PC-3 (cell line): ENCODE measurements at regions not wholly inside any gene's neighbourhood (a gene's known extent, or its start where the extent isn't known, plus 50 kb on each side); places are given as distances from the start of the nearest gene placed in this dataset.

Experiments
- ATAC-seq: fragments of 200-7000 bp; cut with Tn5 transposase; 2 replicates; pipeline ENCODE4 v1.9.1; 2020; ENCODE audit warnings: mild to moderate bottlenecking, moderate library complexity
- BruUV-seq: library from RNA; stranded (reverse); fragments of 400-500 nt; replicated peaks from 2 replicates; lab custom pipeline; 2021; lab: Mats Ljungman, UMichigan
- CTCF ChIA-PET: fragments of 300-600 bp; sonication (Branson Sonifier 250); formaldehyde crosslinking; loops from one replicate; lab custom pipeline; 2022; ENCODE audit warnings: antibody characterized with exemption; lab: Charles Lee
- POLR2A ChIA-PET: fragments of 300-600 bp; sonication (Branson Sonifier 250); formaldehyde crosslinking; loops from one replicate; lab custom pipeline; 2022; ENCODE audit warnings: antibody characterized with exemption; ENCODE audit not compliant: unreplicated experiment; lab: Charles Lee
- DNase-seq: peaks from one replicate; pipeline ENCODE4 v3.0.0-alpha.2; 2015
- H2AFZ ChIP-seq: fragments of 300-600 bp; sonication (generic); 2 replicates; pipeline ENCODE4 v1.6.0; 2016; ENCODE audit warnings: antibody characterized with exemption, low read length
- H3F3A ChIP-seq: fragments of 300-600 bp; sonication (generic); one replicate; pipeline ENCODE4 v1.6.0; 2017; ENCODE audit warnings: antibody characterized with exemption, low read length, control low read depth, mild to moderate bottlenecking; ENCODE audit not compliant: unreplicated experiment
- H3K27ac ChIP-seq: fragments of 300-600 bp; sonication (generic); 2 replicates; pipeline ENCODE4 v1.5.1; 2016; ENCODE audit warnings: mild to moderate bottlenecking, low read length
- H3K27me3 ChIP-seq: fragments of 300-600 bp; sonication (generic); 2 replicates; pipeline ENCODE4 v1.6.1; 2016; ENCODE audit warnings: low read length, mixed read lengths
- H3K36me3 ChIP-seq: fragments of 300-600 bp; sonication (generic); 2 replicates; pipeline ENCODE4 v1.6.1; 2016; ENCODE audit warnings: low read depth, mixed run types, low read length, mixed read lengths
- H3K4me1 ChIP-seq: fragments of 300-600 bp; sonication (generic); 2 replicates; pipeline ENCODE4 v1.5.1; 2016; ENCODE audit warnings: low read length; ENCODE audit not compliant: insufficient read depth
- H3K4me2 ChIP-seq: fragments of 300-600 bp; sonication (generic); 2 replicates; pipeline ENCODE4 v1.6.0; 2016; ENCODE audit warnings: low read length
- H3K4me3 ChIP-seq: fragments of 300-600 bp; sonication (generic); 2 replicates; pipeline ENCODE4 v1.5.1; 2016; ENCODE audit warnings: mild to moderate bottlenecking, low read length, mixed read lengths
- H3K79me2 ChIP-seq: fragments of 300-600 bp; sonication (generic); 2 replicates; pipeline ENCODE4 v1.6.1; 2017; ENCODE audit warnings: low read length, mixed read lengths
- H3K9ac ChIP-seq: fragments of 300-600 bp; sonication (generic); 2 replicates; pipeline ENCODE4 v1.6.0; 2016; ENCODE audit warnings: mild to moderate bottlenecking, low read length
- H3K9me2 ChIP-seq: fragments of 300-600 bp; sonication (generic); replicated peaks from 2 replicates; pipeline ENCODE4 v1.6.1; 2016; ENCODE audit warnings: mixed run types, low read length, mixed read lengths
- H3K9me3 ChIP-seq: fragments of 300-600 bp; sonication (generic); 2 replicates; pipeline ENCODE4 v1.6.1; 2016; ENCODE audit warnings: low read length, mixed read lengths
- H4K20me1 ChIP-seq: fragments of 300-600 bp; sonication (generic); 2 replicates; pipeline ENCODE4 v1.6.1; 2016; ENCODE audit warnings: low read length, mixed read lengths
- EZH2 ChIP-seq: fragments of 300-600 bp; sonication (generic); IDR thresholded peaks from one replicate; pipeline ENCODE4 v1.6.1; 2017; ENCODE audit warnings: antibody characterized with exemption, mild to moderate bottlenecking, low read length; ENCODE audit not compliant: unreplicated experiment
- EZH2phosphoT487 ChIP-seq: fragments of 300-600 bp; sonication (generic); IDR thresholded peaks from 2 replicates; pipeline ENCODE4 v1.6.1; 2018; ENCODE audit warnings: mild to moderate bottlenecking, antibody characterized with exemption, low read length, borderline replicate concordance
- intact Hi-C: fragments of 100-400 bp; cut with micrococcal nuclease; formaldehyde crosslinking; loops from 2 replicates; pipeline ENCODE4 v1.9.0; 2023
- TF ChIP-seq, protein P1 (sequence below): fragments of 300-600 bp; sonication (generic); conservative IDR thresholded peaks from 2 replicates; pipeline ENCODE4 v1.5.1; 2017; ENCODE audit warnings: antibody characterized with exemption, low read depth, mild to moderate bottlenecking, low read length

DNA sequence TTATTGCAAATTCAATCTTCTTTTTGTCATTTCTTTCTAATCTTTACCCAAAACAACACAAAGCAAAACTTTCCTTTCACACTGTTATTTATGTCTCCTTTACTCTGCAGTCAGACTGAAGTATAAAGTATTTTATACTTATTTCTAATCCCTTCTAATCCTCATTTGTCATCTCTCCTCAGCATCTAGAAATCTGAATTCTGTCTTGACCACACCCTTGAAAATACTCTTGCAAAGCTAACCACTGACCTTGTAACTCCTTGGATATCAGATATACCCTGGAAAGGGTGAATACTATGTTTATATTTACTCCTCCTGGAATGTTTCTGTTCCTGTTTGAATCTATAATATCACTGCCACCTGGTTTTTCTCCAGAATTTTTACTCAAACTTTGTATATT lies 481.1 kb downstream of the ZNF385D start:
- H3K4me3 ChIP-seq: no peak overlapping the region
- DNase-seq (no peak), ATAC-seq (no peak)
- H3K27ac ChIP-seq: no peak overlapping the region
- no peaks in the 10 kb centered on the region for H4K20me1 ChIP-seq
- intact Hi-C loops: no loop called here
- no peaks in the 10 kb centered on the region for H3K79me2 ChIP-seq
- H3K4me1 ChIP-seq: peaks cover 6% of the 10 kb centered on the region; the same call in 1 of the 2 replicates
- no peaks in the 10 kb centered on the region for H3K27me3 ChIP-seq
- BruUV-seq: no TSS peak
- H3F3A ChIP-seq: no peaks in the 10 kb centered on the region
- H3K9me3 ChIP-seq: no peaks in the 10 kb centered on the region
- H3K36me3 ChIP-seq: no peaks in the 10 kb centered on the region
- no peak overlapping the region for H3K9ac ChIP-seq
- ChIA-PET CTCF (no interaction called here), POLR2A (no interaction called here)
- H3K9me2 ChIP-seq: no peaks in the 10 kb centered on the region
- no peak overlapping the region for H3K4me2 ChIP-seq
- TF ChIP-seq, protein P1, sequence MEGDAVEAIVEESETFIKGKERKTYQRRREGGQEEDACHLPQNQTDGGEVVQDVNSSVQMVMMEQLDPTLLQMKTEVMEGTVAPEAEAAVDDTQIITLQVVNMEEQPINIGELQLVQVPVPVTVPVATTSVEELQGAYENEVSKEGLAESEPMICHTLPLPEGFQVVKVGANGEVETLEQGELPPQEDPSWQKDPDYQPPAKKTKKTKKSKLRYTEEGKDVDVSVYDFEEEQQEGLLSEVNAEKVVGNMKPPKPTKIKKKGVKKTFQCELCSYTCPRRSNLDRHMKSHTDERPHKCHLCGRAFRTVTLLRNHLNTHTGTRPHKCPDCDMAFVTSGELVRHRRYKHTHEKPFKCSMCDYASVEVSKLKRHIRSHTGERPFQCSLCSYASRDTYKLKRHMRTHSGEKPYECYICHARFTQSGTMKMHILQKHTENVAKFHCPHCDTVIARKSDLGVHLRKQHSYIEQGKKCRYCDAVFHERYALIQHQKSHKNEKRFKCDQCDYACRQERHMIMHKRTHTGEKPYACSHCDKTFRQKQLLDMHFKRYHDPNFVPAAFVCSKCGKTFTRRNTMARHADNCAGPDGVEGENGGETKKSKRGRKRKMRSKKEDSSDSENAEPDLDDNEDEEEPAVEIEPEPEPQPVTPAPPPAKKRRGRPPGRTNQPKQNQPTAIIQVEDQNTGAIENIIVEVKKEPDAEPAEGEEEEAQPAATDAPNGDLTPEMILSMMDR: no peak
- TF ChIP-seq EZH2phosphoT487 (no peak), EZH2 (no peak)
- H2AFZ ChIP-seq: no peak overlapping the region

DNA sequence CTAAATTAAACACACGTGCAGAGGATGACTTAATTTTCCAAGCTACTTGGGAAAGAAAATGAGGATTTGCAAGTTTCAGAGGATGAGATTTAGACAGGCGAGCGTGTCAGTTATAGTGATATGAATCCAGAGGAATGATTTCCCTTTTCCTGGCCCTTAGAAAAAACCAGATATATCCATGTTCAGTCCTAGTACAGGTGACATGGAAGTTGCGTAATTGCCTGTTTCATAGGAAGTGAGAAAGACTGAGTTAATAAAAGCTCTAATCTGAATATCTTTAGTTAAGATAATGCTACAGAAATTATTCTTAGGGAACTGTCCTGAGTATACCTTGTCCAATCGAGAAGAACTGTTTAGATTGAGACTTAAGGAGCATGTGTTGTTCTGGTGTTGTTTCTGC lies 490.5 kb downstream of the ZNF385D start:
- H3K4me2 ChIP-seq: no peak overlapping the region
- H3K36me3 ChIP-seq: no peaks in the 10 kb centered on the region
- no peaks in the 10 kb centered on the region for H3F3A ChIP-seq
- H3K9ac ChIP-seq: no peak overlapping the region
- no peaks in the 10 kb centered on the region for H3K79me2 ChIP-seq
- no peaks in the 10 kb centered on the region for H4K20me1 ChIP-seq
- no peak overlapping the region for H3K27ac ChIP-seq
- no TSS peak for BruUV-seq
- no peak for ATAC-seq
- ChIA-PET POLR2A (no interaction called here), CTCF (no interaction called here)
- no peak overlapping the region for H2AFZ ChIP-seq
- TF ChIP-seq EZH2phosphoT487: no peak
- no peak for TF ChIP-seq EZH2
- peaks cover 6% of the 10 kb centered on the region; the same call in 1 of the 2 replicates for H3K27me3 ChIP-seq
- intact Hi-C loops: no loop called here
- H3K4me1 ChIP-seq: no peaks in the 10 kb centered on the region
- no peak overlapping the region for H3K4me3 ChIP-seq
- no peak for DNase-seq
- no peaks in the 10 kb centered on the region for H3K9me2 ChIP-seq
- H3K9me3 ChIP-seq: no peaks in the 10 kb centered on the region

DNA sequence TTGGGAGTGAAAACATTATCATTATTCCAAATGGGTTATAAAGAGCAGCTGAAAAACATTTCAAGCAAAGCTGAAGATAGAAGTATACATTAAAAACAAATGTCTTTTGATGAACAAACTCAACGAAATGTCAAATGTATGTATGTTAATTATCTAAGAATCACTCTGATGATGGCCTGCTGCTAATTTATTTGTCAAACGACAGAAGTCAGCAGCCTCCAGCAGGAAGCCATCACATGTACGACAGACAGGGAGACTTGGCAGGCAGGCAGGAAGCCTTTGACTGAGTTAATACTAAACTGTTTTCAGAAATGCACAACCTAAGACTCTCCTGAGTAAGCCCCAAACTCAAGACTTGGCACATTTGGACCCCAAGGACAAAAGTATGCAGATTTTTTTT lies 491.1 kb downstream of the ZNF385D start:
- H2AFZ ChIP-seq: no peak overlapping the region
- no peak overlapping the region for H3K4me3 ChIP-seq
- POLR2A ChIA-PET: no interaction called here
- H3K79me2 ChIP-seq: no peaks in the 10 kb centered on the region
- ATAC-seq (no peak), DNase-seq (no peak)
- H3K27ac ChIP-seq: no peak overlapping the region
- H3K9me2 ChIP-seq: no peaks in the 10 kb centered on the region
- no peaks in the 10 kb centered on the region for H3K36me3 ChIP-seq
- no TSS peak for BruUV-seq
- intact Hi-C loops: no loop called here
- H3K4me1 ChIP-seq: no peaks in the 10 kb centered on the region
- H4K20me1 ChIP-seq: no peaks in the 10 kb centered on the region
- H3F3A ChIP-seq: no peaks in the 10 kb centered on the region
- no peak overlapping the region for H3K9ac ChIP-seq
- CTCF ChIA-PET: no interaction called here
- no peak for TF ChIP-seq EZH2
- TF ChIP-seq, protein P1: no peak
- no peak for TF ChIP-seq EZH2phosphoT487
- peaks cover 6% of the 10 kb centered on the region; the same call in 1 of the 2 replicates for H3K27me3 ChIP-seq
- no peaks in the 10 kb centered on the region for H3K9me3 ChIP-seq
- no peak overlapping the region for H3K4me2 ChIP-seq
